HepG2 (cell line): ENCODE measurements at regions not wholly inside any gene's neighbourhood (a gene's known extent, or its start where the extent isn't known, plus 50 kb on each side); places are given as distances from the start of the nearest gene placed in this dataset.

Experiments
- MTA3 ChIP-seq: sonication (generic); formaldehyde crosslinking; IDR thresholded peaks from 2 replicates; pipeline ENCODE4 v1.4.0; 2020; ENCODE audit warnings: missing genetic modification reagents
- TF ChIP-seq, protein P1 (sequence below): sonication (generic); formaldehyde crosslinking; IDR thresholded peaks from 2 replicates; pipeline ENCODE4 v1.9.0; 2021; ENCODE audit warnings: missing genetic modification reagents, mild to moderate bottlenecking, borderline replicate concordance

DNA sequence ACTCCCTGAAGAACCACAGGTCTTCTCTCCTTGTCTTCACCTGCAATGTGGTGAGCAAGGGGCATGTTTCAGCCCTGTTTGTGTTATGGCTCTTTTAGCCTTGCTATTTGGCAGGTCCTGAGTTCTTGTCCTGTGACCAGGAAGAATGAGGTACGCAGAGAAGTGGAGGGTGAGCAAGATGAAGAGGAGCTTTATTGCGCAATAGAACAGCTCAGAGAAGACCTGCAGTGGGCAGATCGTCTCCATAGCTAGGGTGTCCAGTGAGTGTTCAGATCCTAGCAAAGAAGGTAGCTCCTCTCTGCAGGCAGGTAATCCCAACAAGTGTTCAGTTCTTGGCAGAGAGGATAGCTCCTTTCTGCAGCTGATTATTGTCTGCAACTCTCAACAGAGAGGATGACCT lies 672.9 kb downstream of the SH3BGRL start:
- TF ChIP-seq, protein P1, sequence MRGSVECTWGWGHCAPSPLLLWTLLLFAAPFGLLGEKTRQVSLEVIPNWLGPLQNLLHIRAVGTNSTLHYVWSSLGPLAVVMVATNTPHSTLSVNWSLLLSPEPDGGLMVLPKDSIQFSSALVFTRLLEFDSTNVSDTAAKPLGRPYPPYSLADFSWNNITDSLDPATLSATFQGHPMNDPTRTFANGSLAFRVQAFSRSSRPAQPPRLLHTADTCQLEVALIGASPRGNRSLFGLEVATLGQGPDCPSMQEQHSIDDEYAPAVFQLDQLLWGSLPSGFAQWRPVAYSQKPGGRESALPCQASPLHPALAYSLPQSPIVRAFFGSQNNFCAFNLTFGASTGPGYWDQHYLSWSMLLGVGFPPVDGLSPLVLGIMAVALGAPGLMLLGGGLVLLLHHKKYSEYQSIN (CRISPR knock-in tag) = no peak
- TF ChIP-seq MTA3 = no peak
